Caco-2 (cell line): ENCODE measurements at regions not wholly inside any gene's neighbourhood (a gene's known extent, or its start where the extent isn't known, plus 50 kb on each side); places are given as distances from the start of the nearest gene placed in this dataset.

Source experiments
- BruUV-seq: library from RNA; stranded (reverse); fragments of 400-500 nt; replicated peaks from 2 replicates; lab custom pipeline; 2021; lab: Mats Ljungman, UMichigan
- CTCF ChIA-PET: fragments of 300-600 bp; sonication (Branson Sonifier 250); formaldehyde crosslinking; loops from one replicate; lab custom pipeline; 2022; ENCODE audit warnings: antibody characterized with exemption; lab: Charles Lee
- POLR2A ChIA-PET: fragments of 300-600 bp; sonication (Branson Sonifier 250); formaldehyde crosslinking; loops from one replicate; lab custom pipeline; 2022; ENCODE audit warnings: antibody characterized with exemption; lab: Charles Lee
- DNase-seq, 2 experiments: peaks; one replicate each; pipeline versions ENCODE4 v3.0.0 to v3.0.0-alpha.2; 2020 to 2022
- H3K27me3 ChIP-seq: replicated peaks from 2 replicates; pipeline ENCODE4 v1.6.0; 2011; ENCODE audit warnings: low read length; ENCODE audit not compliant: control insufficient read depth, insufficient read depth
- H3K36me3 ChIP-seq: 2 replicates; pipeline ENCODE4 v1.5.1; 2011; ENCODE audit warnings: low read length; ENCODE audit not compliant: control insufficient read depth, insufficient read depth
- H3K4me1 ChIP-seq: fragments of 250-450 bp; sonication (Bioruptor Pico); 2 replicates; pipeline ENCODE4 v1.5.1; 2020; ENCODE audit warnings: mild to moderate bottlenecking
- H3K4me3 ChIP-seq: 2 replicates; pipeline ENCODE4 v1.5.1; 2011; ENCODE audit warnings: low read depth, mild to moderate bottlenecking, control low read depth, low read length
- H3K9me3 ChIP-seq: fragments of 250-450 bp; sonication (Bioruptor Pico); 2 replicates; pipeline ENCODE4 v1.5.1; 2020; ENCODE audit warnings: mild to moderate bottlenecking, moderate library complexity
- H3K27ac Mint-ChIP-seq: one replicate; pipeline ENCODE4 v1.8.0; 2022; ENCODE audit warnings: mixed read lengths; ENCODE audit not compliant: unreplicated experiment
- H3K27me3 Mint-ChIP-seq: one replicate; pipeline ENCODE4 v1.8.0; 2022; ENCODE audit warnings: mixed read lengths; ENCODE audit not compliant: insufficient read depth, unreplicated experiment
- H3K36me3 Mint-ChIP-seq: one replicate; pipeline ENCODE4 v1.8.0; 2022; ENCODE audit warnings: mild to moderate bottlenecking, mixed read lengths; ENCODE audit not compliant: insufficient read depth, unreplicated experiment
- H3K4me1 Mint-ChIP-seq: one replicate; pipeline ENCODE4 v1.8.0; 2022; ENCODE audit warnings: low read depth, mixed read lengths; ENCODE audit not compliant: unreplicated experiment
- H3K4me3 Mint-ChIP-seq: one replicate; pipeline ENCODE4 v1.8.0; 2022; ENCODE audit warnings: mild to moderate bottlenecking, moderate library complexity, mixed read lengths; ENCODE audit not compliant: unreplicated experiment
- H3K9me3 Mint-ChIP-seq: one replicate; pipeline ENCODE4 v1.8.0; 2022; ENCODE audit warnings: mixed read lengths; ENCODE audit not compliant: unreplicated experiment
- CTCF ChIP-seq, 2 experiments: fragments of 200-600 bp in 1 of 2; IDR thresholded peaks; 1 replicate in 1 of 2; 2 replicates in 1 of 2; pipeline versions ENCODE4 v1.5.1 to v1.8.0; 2011 to 2022; ENCODE audit warnings: antibody characterized with exemption in 1 of 2, control low read depth in 1 of 2, inconsistent platforms in 1 of 2, low read depth in 1 of 2, low read length in 1 of 2, mild to moderate bottlenecking in 1 of 2, moderate library complexity in 1 of 2; ENCODE audit not compliant: insufficient read depth in 1 of 2, severe bottlenecking in 1 of 2, unreplicated experiment in 1 of 2
- intact Hi-C: fragments of 100-400 bp; cut with micrococcal nuclease; formaldehyde crosslinking; loops from one replicate; pipeline ENCODE4 v1.10.0; 2022; ENCODE audit not compliant: unreplicated experiment

- Histone ChIP-seq H3K4me1 (no peaks in the 10 kb centered on the region), H3K9me3 (peaks cover 5% of the 10 kb centered on the region; the same call in 1 of the 2 replicates), H3K4me3 (no peak overlapping the region), H3K27me3 (no peaks in the 10 kb centered on the region), H3K36me3 (no peaks in the 10 kb centered on the region)
- Mint-ChIP-seq H3K4me1 (no peaks in the 10 kb centered on the region), H3K36me3 (no peaks in the 10 kb centered on the region), H3K9me3 (no peaks in the 10 kb centered on the region), H3K27me3 (no peaks in the 10 kb centered on the region), H3K27ac (no peak overlapping the region), H3K4me3 (no peak overlapping the region)
- no peak for TF ChIP-seq CTCF (IDR thresholded peaks at IDR 0.05; ENCODE audit: insufficient read depth in 1 of 2, low read depth in 1 of 2, low read length in 1 of 2, severe bottlenecking in 1 of 2, unreplicated experiment in 1 of 2)
- no peak for DNase-seq
- CTCF ChIA-PET: no interaction called here
- BruUV-seq: no TSS peak
- POLR2A ChIA-PET: no interaction called here
- intact Hi-C loops: no loop called here
These were observed 71.3 kb upstream of the ZNF804A start for GRCh38 chr2:184527058-184527457.

DNA sequence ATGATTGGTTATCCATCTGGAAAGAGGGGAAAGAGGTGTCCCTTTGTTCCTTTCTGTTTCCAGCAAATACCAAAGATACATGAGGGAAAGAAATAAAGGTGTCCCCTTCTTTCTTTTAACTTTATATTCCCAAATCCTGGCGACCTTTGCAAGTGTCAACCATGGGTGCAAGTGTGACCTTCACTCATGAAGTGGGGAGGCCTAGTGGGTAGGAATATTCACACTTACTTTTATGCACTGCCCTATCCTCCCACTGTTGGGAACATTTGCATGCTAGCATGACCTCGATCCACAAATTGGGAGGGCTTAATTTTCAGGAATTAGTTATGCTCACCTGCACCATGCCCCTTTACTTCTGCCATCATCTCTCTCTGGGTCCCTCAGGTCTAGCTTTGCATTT is 70.2 kb upstream of the ZNF804A start:
- H3K4me3 ChIP-seq: no peak overlapping the region
- Mint-ChIP-seq H3K36me3 (no peaks in the 10 kb centered on the region), H3K4me3 (no peak overlapping the region), H3K27ac (no peak overlapping the region), H3K9me3 (no peaks in the 10 kb centered on the region), H3K27me3 (no peaks in the 10 kb centered on the region), H3K4me1 (no peaks in the 10 kb centered on the region)
- BruUV-seq: no TSS peak
- H3K27me3 ChIP-seq: no peaks in the 10 kb centered on the region
- CTCF ChIA-PET: no interaction called here
- peaks cover 5% of the 10 kb centered on the region; the same call in 1 of the 2 replicates for H3K9me3 ChIP-seq
- H3K4me1 ChIP-seq: no peaks in the 10 kb centered on the region
- POLR2A ChIA-PET: no interaction called here
- intact Hi-C loops: no loop called here
- no peaks in the 10 kb centered on the region for H3K36me3 ChIP-seq
- no peak for DNase-seq
- TF ChIP-seq CTCF (IDR thresholded peaks at IDR 0.05; ENCODE audit: insufficient read depth in 1 of 2, low read depth in 1 of 2, low read length in 1 of 2, severe bottlenecking in 1 of 2, unreplicated experiment in 1 of 2): no peak

DNA sequence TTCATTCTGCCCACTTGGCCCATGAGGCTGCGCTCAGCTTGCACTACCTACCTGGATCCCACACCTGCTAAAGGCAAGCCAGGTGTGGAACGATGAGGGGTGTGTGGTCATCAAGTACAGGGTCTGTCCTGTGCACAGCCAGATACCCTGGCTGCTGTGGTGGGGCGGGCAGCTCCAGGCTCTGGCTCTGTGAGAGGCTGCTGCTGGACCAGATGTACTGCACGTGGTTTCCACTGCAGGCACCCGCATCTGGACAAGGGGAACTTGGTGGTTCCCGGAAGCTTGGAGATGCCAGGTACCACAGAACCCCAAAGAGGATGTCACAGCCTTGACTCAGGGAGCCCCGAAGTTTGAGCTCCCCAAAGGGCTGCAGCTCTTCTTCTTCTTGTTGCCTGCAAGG is 68.1 kb upstream of the ZNF804A start:
- POLR2A ChIA-PET: no interaction called here
- no peaks in the 10 kb centered on the region for H3K36me3 Mint-ChIP-seq
- Histone ChIP-seq H3K4me1 (no peaks in the 10 kb centered on the region), H3K4me3 (no peak overlapping the region), H3K9me3 (peaks cover 5% of the 10 kb centered on the region; the same call in 1 of the 2 replicates), H3K36me3 (no peaks in the 10 kb centered on the region), H3K27me3 (no peaks in the 10 kb centered on the region)
- intact Hi-C loops: no loop called here
- no peak for TF ChIP-seq CTCF (IDR thresholded peaks at IDR 0.05; ENCODE audit: insufficient read depth in 1 of 2, low read depth in 1 of 2, low read length in 1 of 2, severe bottlenecking in 1 of 2, unreplicated experiment in 1 of 2)
- no TSS peak for BruUV-seq
- no peaks in the 10 kb centered on the region for H3K9me3 Mint-ChIP-seq
- H3K4me3 Mint-ChIP-seq: no peak overlapping the region
- H3K27me3 Mint-ChIP-seq: no peaks in the 10 kb centered on the region
- DNase-seq: no peak
- no peak overlapping the region for H3K27ac Mint-ChIP-seq
- H3K4me1 Mint-ChIP-seq: no peaks in the 10 kb centered on the region
- CTCF ChIA-PET: no interaction called here
